ENCODE measurements at regions not wholly inside any gene's neighbourhood (a gene's known extent, or its start where the extent isn't known, plus 50 kb on each side); places are given as distances from the start of the nearest gene placed in this dataset.
A peak's percentile ranks its signal among the peaks of the same experiment; 100 is the strongest.

GRCh38 chr2:180660207-180660606, 320.2 kb upstream of the UBE2E3 start:
- H3K9me3 ChIP-seq = no peaks in the 10 kb centered on the region
- H3K36me3 ChIP-seq = no peaks in the 10 kb centered on the region
- no peak for DNase-seq (ENCODE audit: low spot score)
- no peak overlapping the region for H3K4me3 ChIP-seq
- WGBS = 59% methylated on average over 8 of the region's 8 CpGs
- H3K27ac ChIP-seq = no peak overlapping the region
- H3K4me1 ChIP-seq (replicated peaks) = no peaks in the 10 kb centered on the region
- no peaks in the 10 kb centered on the region for H3K27me3 ChIP-seq (replicated peaks; ENCODE audit: insufficient read depth)
- TF ChIP-seq CTCF (IDR thresholded peaks at IDR 0.05) = no peak
- no peak for TF ChIP-seq POLR2A (IDR thresholded peaks at IDR 0.05)
- TF ChIP-seq POLR2AphosphoS5 (IDR thresholded peaks at IDR 0.05) = no peak
- intact Hi-C loops (cut with DNase I) = no loop called here

GRCh38 chr2:180657054-180657453, 323.4 kb upstream of the UBE2E3 start:
- Histone ChIP-seq H3K4me1 (replicated peaks) (no peaks in the 10 kb centered on the region), H3K9me3 (no peaks in the 10 kb centered on the region), H3K4me3 (no peak overlapping the region), H3K27me3 (replicated peaks; ENCODE audit: insufficient read depth) (no peaks in the 10 kb centered on the region), H3K27ac (no peak overlapping the region), H3K36me3 (no peaks in the 10 kb centered on the region)
- intact Hi-C loops (cut with DNase I) = no loop called here
- no peak for TF ChIP-seq CTCF (IDR thresholded peaks at IDR 0.05)
- no peak for TF ChIP-seq POLR2A (IDR thresholded peaks at IDR 0.05)
- no peak for DNase-seq (ENCODE audit: low spot score)
- WGBS = 100% methylated on average over 1 of the region's 1 CpG

GRCh38 chr2:180656455-180656847, 324.0 kb upstream of the UBE2E3 start:
- Histone ChIP-seq H3K36me3 (no peaks in the 10 kb centered on the region), H3K27ac (no peak overlapping the region), H3K27me3 (replicated peaks; ENCODE audit: insufficient read depth) (no peaks in the 10 kb centered on the region), H3K4me1 (replicated peaks) (no peaks in the 10 kb centered on the region), H3K4me3 (no peak overlapping the region), H3K9me3 (no peaks in the 10 kb centered on the region)
- intact Hi-C loops (cut with DNase I) = no loop called here
- WGBS = 90% methylated on average over 1 of the region's 1 CpG
- no peak for DNase-seq (ENCODE audit: low spot score)
- no peak for TF ChIP-seq POLR2AphosphoS5 (IDR thresholded peaks at IDR 0.05)
- no peak for TF ChIP-seq CTCF (IDR thresholded peaks at IDR 0.05)
- no peak for TF ChIP-seq POLR2A (IDR thresholded peaks at IDR 0.05)

GRCh38 chr2:180655842-180656454, 324.5 kb upstream of the UBE2E3 start:
- H3K27ac ChIP-seq = no peak overlapping the region
- H3K36me3 ChIP-seq = no peaks in the 10 kb centered on the region
- H3K9me3 ChIP-seq = no peaks in the 10 kb centered on the region
- 83% methylated on average over 1 of the region's 1 CpG for WGBS
- no peak overlapping the region for H3K4me3 ChIP-seq
- TF ChIP-seq POLR2AphosphoS5 (IDR thresholded peaks at IDR 0.05) = no peak
- no peak for TF ChIP-seq POLR2A (IDR thresholded peaks at IDR 0.05)
- TF ChIP-seq CTCF (IDR thresholded peaks at IDR 0.05) = peak in 1 of 4 experiments; percentile 21
- H3K4me1 ChIP-seq (replicated peaks) = no peaks in the 10 kb centered on the region
- DNase-seq (ENCODE audit: low spot score) = no peak
- H3K27me3 ChIP-seq (replicated peaks; ENCODE audit: insufficient read depth) = no peaks in the 10 kb centered on the region
- intact Hi-C loops (cut with DNase I) = no loop called here

- no peak overlapping the region for H3K4me3 ChIP-seq
- no peak overlapping the region for H3K27ac ChIP-seq
- H3K9me3 ChIP-seq = no peaks in the 10 kb centered on the region
- no peaks in the 10 kb centered on the region for H3K36me3 ChIP-seq
- 64% methylated on average over 2 of the region's 2 CpGs for WGBS
- no peaks in the 10 kb centered on the region for H3K27me3 ChIP-seq (replicated peaks; ENCODE audit: insufficient read depth)
- no peaks in the 10 kb centered on the region for H3K4me1 ChIP-seq (replicated peaks)
- no peak for TF ChIP-seq CTCF (IDR thresholded peaks at IDR 0.05)
- TF ChIP-seq POLR2AphosphoS5 (IDR thresholded peaks at IDR 0.05) = no peak
- intact Hi-C loops (cut with DNase I) = no loop called here
- no peak for DNase-seq (ENCODE audit: low spot score)
Observed at GRCh38 chr2:180655393-180655792, 325.0 kb upstream of the UBE2E3 start.
